ENCODE measurements at regions not wholly inside any gene's neighbourhood (a gene's known extent, or its start where the extent isn't known, plus 50 kb on each side); places are given as distances from the start of the nearest gene placed in this dataset.

- no peak for ATAC-seq
Measured at GRCh38 chr5:54707841-54708240, 190.3 kb downstream of the SNX18 start.

GRCh38 chr5:54705994-54706653, 188.6 kb downstream of the SNX18 start:
- no peak for ATAC-seq

- ATAC-seq: no peak
Measured at GRCh38 chr5:54704825-54705224, 187.3 kb downstream of the SNX18 start.

- no peak for ATAC-seq
Measured at GRCh38 chr5:54704333-54704732, 186.8 kb downstream of the SNX18 start.

GRCh38 chr5:54703565-54704255, 186.2 kb downstream of the SNX18 start:
- ATAC-seq: no peak

- ATAC-seq: no peak
Measured at GRCh38 chr5:54703133-54703532, 185.6 kb downstream of the SNX18 start.

- no peak for ATAC-seq
Measured at GRCh38 chr5:54702470-54702869, 184.9 kb downstream of the SNX18 start.

GRCh38 chr5:54700986-54701578, 183.5 kb downstream of the SNX18 start:
- ATAC-seq: no peak

- no peak for ATAC-seq
Measured at GRCh38 chr5:54696931-54697330, 179.4 kb downstream of the SNX18 start.

GRCh38 chr5:54696346-54696745, 178.8 kb downstream of the SNX18 start:
- ATAC-seq: no peak

GRCh38 chr5:54695198-54695966, 177.8 kb downstream of the SNX18 start:
- ATAC-seq: no peak

- ATAC-seq: no peak
Measured at GRCh38 chr5:54693936-54694657, 176.5 kb downstream of the SNX18 start.

- no peak for ATAC-seq
Measured at GRCh38 chr5:54692631-54693030, 175.1 kb downstream of the SNX18 start.

- ATAC-seq: no peak
Measured at GRCh38 chr5:54691656-54692055, 174.1 kb downstream of the SNX18 start.

- no peak for ATAC-seq
Measured at GRCh38 chr5:54689411-54690251, 172.1 kb downstream of the SNX18 start.

GRCh38 chr5:54680998-54681397, 163.4 kb downstream of the SNX18 start:
- ATAC-seq: no peak

- ATAC-seq: no peak
Measured at GRCh38 chr5:54679686-54680085, 162.1 kb downstream of the SNX18 start.

- no peak for ATAC-seq
Measured at GRCh38 chr5:54678737-54679136, 161.2 kb downstream of the SNX18 start.

- ATAC-seq: no peak
Measured at GRCh38 chr5:54676481-54677340, 159.2 kb downstream of the SNX18 start.

- peak; percentile 35 to 62 for ATAC-seq
Measured at GRCh38 chr5:54673523-54674225, 156.1 kb downstream of the SNX18 start.

All from activated CD4-positive, CD25-positive, alpha-beta regulatory T cell treated with anti-CD3 and anti-CD28 coated beads, Interleukin-2, amount 50 U/mL, for 24 hours (primary cell).